ENCODE measurements at regions not wholly inside any gene's neighbourhood (a gene's known extent, or its start where the extent isn't known, plus 50 kb on each side); places are given as distances from the start of the nearest gene placed in this dataset.

GRCh38 chr2:213228638-213229037 lies 55.6 kb upstream of the SPAG16 start:
- TF ChIP-seq NCOR1 (IDR thresholded peaks at IDR 0.05; ENCODE audit: borderline replicate concordance, low read length), result no peak
- no peak for TF ChIP-seq CEBPB (IDR thresholded peaks at IDR 0.05; ENCODE audit: borderline replicate concordance, low read depth, low read length)
